ENCODE measurements at regions not wholly inside any gene's neighbourhood (a gene's known extent, or its start where the extent isn't known, plus 50 kb on each side); places are given as distances from the start of the nearest gene placed in this dataset.

GRCh38 chr17:77369544-77369971 lies 228.8 kb downstream of the SEC14L1 start:
- no peak for TF ChIP-seq CTCF (IDR thresholded peaks at IDR 0.05; ENCODE audit: low read depth, low read length, poor library complexity, severe bottlenecking)
- TF ChIP-seq EZH2phosphoT487 (IDR thresholded peaks at IDR 0.05; ENCODE audit: borderline replicate concordance, low read length) = no peak
